SK-N-MC (cell line): ENCODE measurements at regions not wholly inside any gene's neighbourhood (a gene's known extent, or its start where the extent isn't known, plus 50 kb on each side); places are given as distances from the start of the nearest gene placed in this dataset.

Experiments
- EZH2 ChIP-seq: fragments of 200-600 bp; sonication (generic); IDR thresholded peaks from one replicate; pipeline ENCODE4 v1.6.1; 2017; ENCODE audit warnings: antibody characterized with exemption
- FOXP2 ChIP-seq: optimal IDR thresholded peaks from 2 replicates; pipeline ENCODE3; 2011; ENCODE audit warnings: mild to moderate bottlenecking, moderate library complexity; ENCODE audit not compliant: insufficient read depth; ENCODE audit errors: extremely low read length, control extremely low read depth
- POLR2AphosphoS5 ChIP-seq: IDR thresholded peaks from 2 replicates; pipeline ENCODE4 v1.6.1; 2012; ENCODE audit warnings: mild to moderate bottlenecking, low read depth, low read length, borderline replicate concordance

DNA sequence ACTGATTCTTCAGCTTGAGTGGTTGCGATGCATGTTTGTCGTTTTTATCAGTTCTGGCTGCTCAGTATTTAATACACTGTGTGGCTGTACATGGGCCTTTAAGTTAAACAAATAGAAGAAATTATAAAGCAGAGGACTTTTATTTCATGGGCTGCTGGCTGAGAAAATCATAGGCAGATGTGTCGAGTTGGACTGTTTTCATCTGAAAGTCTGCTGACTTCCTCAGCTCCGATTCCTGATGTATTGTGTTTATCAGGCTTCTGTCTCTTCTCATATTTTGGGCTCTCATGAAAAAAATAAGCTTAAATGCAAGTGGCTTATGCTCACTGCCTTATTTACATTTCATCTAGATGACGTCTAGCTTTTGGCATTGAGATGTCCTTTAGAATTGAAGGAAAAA lies 129.5 kb upstream of the GGTLC1 start:
- no peak for TF ChIP-seq EZH2
- TF ChIP-seq POLR2AphosphoS5: no peak
- no peak for TF ChIP-seq FOXP2
